IPS DF 4.7 (cell line): ENCODE measurements at regions not wholly inside any gene's neighbourhood (a gene's known extent, or its start where the extent isn't known, plus 50 kb on each side); places are given as distances from the start of the nearest gene placed in this dataset.

ENCODE experiments used
- DNase-seq: peaks from one replicate; pipeline ENCODE4 v3.0.0-alpha.2; 2013; ENCODE audit warnings: low spot score; ENCODE audit errors: extremely low read depth

DNA sequence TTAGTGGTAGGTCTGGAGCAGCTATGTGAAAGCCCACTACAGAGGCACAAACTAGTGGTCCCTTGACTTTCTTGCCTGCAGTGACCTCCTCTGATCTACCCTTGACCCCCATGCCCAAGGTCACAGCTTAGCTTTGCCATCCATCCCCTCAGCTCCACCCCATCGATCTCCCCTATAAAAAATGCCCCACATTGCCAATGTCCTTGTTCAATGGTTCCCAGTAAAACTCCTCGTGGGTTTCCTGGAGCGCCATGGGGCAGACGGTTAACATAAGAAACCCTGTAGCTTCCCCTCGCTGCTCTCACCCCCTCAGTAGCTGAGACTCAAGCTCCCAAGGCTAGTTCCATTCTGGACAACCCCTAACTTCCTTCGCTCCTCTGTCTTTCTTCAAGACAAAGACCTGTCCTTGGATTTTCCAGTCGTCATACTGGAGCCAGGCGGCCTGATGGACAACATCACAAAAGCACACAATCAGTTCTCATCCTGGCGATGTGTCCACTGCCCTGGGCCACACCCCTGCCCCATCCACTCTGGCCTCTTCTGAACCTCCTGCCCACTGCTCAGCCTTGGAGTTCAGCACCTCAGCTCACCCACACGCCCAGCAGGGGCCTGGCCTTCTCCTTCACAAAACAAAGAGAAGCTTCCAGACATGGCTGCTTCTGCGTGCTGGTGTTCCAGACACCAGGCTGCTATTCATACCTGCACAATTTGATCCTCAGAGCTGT, 1429.3 kb downstream of the BRD1 start:
- no peak for DNase-seq

DNA sequence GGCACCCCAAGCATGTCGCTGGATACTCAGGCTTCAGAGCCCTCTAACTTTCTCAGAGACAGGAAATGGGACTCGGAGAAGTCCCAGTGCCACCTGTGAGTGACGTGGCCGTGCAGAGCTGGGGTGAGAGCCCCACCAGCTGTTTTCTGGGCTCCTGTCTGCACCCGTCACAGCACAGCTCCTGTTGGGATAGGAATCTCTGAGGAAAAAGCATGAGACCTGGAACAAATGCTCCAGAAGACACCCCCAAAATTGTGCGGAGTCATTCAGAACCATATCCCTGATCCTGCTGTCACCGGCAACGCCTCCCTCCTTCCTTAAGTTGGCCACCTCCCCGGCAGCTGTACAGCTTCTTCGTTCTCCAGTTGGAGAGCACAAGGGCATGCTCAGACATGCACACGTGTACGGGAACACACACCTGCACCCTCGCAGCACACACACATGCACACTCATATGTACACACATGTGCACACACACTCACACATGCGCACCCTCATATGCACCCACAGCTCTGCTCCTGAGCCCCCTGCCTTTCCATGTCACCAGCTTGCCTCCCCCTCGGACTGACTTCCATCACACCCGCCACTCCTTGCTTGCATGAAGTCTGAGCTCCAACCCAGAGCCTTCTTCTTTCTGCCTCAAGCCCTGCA, 1430.0 kb downstream of the BRD1 start:
- no peak for DNase-seq

DNA sequence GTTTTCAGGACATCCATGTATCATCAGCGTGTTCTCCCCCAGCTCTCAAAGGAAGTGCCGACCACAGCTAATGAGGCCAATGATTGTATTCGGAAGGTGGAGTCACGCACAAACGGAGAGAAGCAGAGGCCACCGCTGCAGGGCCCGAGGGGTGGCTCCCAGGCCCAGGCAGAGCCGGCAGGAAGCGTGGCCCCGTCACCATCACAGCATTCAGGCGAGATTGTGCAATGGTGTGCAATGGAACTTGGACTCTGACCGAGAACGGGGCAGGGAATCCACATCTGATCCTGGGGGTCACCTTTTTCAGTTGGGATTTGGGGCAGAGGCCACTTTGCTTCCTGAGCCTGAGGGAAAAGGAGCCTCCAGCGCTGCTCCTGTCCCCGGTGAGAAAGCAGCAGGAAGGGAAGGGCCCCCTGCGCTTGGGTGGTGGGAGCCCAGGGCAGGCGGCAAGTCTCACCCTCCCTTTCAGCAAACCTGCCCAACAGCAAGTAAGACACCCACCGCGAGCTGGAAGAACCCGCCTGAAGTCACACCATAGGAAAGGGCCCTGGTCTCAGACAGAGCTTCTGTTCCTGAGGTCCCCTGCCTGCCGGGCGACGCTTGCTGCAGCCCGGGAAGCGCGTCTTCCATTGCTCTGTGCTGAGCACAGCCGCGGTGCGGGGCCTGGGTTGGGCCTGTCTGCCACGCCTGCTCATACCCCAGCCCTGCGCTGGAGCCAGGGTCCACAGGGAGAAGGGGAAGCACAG, 1430.7 kb downstream of the BRD1 start:
- no peak for DNase-seq

DNA sequence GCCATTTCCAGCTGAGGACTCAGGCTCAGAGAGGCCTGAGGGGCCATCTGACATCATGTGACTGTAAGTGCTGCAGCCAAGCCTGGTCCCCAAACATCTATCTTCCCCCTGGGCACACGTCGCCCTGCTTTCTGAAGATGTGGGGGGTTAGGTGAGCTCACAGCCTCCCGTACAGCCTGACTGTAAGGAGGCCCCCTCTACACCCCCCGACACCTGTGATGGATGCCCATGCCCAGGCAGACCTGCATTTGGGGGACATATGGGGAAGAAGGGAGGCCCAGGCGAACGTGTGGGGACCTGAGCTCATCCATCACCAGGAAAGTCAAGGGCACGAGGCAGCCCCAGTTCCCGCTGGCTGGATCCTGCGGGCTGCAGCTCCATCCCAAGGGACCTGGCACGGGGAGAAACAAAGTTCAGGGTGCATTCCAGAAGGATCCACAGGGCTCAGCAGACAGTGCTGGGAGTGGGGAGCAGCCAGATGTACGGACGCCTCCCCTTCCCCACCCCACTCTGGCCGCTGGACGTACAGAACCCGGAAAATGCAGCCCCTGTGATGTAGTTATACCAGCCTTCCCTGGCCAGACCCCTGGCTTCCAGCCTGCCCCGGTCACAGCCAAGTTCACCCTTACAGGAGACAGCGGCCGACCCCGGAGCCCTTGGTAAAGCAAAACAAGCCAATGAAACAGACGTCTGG, 1431.4 kb downstream of the BRD1 start:
- no peak for DNase-seq

DNA sequence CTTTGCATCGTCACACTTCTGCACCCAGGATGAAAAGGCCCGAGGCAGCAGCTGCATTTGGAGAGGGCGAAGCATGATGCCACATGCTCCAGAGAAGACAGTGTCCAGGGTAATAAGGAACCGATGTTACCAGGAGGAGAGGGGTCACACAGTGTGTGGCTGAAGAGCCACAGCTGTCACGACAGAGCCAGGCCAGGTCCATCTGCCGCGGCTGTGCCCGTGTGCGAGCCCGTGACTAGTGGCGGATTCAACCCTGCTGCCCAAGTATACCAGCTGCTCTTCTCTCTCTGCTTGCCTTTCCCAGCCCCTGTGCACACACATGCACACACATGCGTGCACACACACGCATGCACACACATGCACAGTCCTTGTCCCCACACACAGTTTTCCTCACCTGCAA, 1432.5 kb downstream of the BRD1 start:
- DNase-seq = no peak

DNA sequence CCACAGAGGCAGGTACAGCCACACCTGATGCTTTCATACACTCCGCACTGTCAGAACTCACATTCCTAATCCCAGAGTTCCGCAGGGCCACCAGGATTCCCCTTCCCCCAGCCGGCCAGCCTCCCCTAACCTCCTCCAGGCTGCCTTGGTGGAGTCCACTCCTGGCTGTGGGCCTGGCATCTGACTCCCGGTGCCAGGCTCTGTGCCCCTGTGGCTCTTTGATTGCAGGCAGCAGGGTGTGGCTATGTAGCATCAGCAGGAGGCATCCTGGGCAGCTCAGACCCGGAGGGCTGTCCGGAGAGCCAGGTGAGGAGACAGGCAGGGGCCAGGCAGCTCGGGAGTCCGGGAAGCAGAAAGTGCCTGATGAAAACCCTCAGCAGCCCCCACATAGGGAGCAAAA, 1432.9 kb downstream of the BRD1 start:
- DNase-seq = no peak

DNA sequence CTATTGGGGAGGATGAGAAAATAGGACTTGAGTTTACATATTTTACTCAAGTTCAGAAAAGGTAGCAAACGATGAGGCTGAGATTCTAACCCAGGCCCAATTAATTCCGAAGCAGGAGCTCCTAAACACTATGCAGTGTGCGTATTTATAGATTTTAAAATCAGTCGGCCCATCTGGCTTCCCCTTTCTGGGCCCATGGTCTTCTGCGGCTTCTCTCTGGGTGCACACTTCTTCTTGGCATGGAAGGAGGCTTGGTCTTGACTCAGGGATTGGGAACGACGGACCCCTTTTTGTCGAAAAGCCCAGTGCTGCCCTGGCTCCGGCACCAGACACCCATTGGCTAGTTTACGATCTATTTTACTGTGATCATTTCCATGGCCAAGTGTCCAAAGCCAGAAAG, 1433.8 kb downstream of the BRD1 start:
- DNase-seq = no peak

DNA sequence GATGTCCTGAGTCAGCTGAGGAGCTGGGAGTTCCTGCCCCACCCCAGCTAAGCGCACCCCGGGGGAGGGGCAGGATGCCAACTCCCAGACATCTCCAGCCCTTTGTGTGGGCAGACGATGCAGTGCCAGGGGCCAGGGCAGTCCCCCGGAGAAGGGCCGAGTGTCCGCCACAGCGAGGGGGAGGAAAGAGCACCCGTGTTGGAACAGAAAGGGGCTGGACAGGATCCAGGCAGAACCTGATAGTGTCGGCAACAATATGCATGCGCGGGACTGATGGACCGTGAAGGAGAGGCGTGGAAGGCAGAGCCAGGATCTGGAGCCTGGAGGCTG, 1434.7 kb downstream of the BRD1 start:
- DNase-seq = no peak

DNA sequence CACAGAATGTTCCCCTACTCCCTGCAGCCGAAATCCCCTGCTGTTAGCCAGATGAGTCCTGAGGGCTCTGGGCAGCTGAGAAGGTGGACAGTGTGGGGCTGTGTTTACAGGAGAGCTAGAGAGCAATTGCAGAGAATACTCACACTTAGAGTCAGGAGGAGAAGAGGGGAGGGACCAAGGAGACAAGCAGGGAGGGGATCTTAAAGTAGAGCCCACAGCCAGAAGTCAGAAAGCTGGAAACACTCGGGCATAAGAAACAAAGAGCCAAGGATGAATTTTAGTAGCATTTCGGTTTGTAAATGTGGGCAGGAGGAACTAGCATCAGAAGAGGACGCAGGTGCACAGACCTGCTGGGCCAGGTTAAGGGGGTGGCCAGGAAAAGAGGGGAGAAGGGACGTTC, 1435.9 kb downstream of the BRD1 start:
- DNase-seq = no peak

DNA sequence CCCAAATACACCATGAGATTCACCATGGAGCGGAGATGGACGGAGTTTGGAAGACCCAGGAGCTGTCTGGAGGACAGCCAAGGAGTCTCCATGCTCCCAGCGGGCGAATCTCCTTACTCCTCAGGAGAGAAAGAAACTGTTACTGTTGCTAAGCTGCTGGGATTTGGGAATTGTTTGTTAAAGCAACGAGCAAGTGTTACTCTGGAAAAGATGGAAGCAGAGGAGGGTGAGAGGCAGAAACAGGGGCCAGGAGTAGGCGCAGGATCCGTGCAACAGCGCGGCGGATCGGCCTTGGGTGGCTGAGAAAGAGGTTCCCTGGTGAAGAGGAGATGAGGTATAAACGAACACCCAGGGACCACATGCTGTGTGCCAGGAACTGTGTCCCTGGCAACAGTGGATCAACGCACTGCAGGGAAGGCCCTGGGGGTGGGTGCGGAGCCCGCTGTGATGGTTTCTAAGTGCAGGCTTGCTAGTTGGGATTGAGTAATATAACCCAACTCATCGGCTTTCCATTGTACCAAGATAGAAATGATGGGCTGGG, 1436.4 kb downstream of the BRD1 start:
- no peak for DNase-seq

DNA sequence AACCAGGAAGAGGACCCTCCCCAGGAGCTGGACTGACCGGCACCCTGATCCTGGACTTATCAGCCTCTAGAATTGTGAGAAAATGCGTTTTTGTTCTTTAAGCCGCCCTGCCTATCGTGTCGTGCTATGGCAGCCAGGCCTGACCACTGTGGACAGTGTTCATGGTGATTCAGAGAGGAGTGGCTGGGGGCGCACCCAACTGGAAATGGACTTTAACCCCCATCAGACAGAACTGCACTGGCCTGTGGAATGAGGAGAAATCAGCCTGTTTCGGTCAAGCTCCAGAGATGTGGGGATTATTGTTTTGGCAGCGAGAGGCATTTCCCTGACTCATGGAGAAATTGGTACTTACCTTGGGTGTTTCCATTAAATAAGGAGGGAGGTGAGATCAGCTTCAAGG, 1437.8 kb downstream of the BRD1 start:
- DNase-seq = no peak

DNA sequence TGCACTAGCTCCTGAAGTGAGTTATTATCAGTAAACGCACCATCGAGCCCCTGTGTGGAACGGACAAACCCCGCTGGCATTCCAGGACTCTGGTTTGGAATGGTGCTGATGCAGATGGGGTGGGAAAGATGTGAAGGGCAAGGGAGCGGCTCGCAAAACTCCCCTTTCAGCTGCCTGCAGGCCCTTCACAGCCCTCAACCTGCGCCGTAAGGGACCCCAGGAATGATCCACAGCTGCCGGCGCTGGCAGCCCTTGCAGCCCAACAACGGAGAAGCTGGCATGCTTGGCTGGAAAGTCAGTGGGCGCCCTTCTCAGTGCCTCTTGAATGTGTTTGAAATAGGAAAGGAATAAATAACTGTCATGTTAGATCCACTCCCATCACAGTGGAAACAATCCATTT, 1445.5 kb downstream of the BRD1 start:
- DNase-seq = no peak

DNA sequence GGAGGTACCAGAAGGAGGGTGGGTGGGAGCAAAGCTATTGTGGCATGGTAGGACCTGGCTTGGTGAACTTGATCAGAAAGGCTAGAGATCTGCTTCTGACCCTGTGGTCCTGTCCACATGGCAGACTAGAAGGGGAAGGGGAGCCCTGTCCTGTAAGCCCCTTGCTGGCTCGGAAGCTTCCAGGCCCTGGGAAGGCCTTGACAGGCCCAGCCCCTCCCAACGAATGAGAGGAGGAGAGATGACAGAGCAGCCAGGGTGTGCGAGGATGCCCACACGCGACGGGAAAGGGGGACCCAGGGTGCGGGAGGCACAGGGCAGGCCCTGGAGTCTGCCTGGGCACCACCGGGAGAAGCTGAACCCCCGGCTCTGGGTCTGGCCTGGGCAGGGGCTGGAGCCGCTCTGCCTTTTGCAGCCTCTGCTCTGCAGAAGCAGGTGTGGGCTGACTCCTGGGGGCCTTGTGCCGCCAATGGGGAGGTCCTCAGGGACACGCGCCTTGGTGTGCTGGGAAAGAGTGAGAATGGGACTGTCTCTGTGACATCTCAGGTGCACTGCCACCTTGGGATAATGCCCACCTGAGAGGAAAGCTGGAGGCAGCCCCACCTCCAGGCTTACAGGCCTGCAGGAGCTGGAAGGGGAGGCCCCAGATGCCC, 1447.5 kb downstream of the BRD1 start:
- DNase-seq = no peak

DNA sequence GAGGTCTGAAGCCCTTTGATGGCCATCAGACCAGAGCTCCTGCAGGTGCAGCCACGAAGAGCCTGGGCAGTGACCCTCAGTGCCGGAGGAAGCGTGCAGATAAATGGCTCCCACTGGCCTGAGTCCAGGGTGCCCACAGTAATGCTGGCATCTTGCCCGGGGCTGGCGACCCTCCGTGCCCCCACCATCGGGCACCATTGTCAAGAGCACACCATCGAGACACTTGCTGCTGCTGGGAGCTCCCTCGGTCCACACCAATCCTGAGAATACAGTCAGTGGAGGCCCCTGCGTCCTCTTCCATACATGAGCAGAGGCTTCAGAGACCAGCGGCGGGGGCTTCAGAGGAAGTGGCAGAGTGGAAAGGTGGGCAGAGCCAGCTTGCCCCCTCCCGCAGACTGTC, 1448.3 kb downstream of the BRD1 start:
- DNase-seq = no peak

DNA sequence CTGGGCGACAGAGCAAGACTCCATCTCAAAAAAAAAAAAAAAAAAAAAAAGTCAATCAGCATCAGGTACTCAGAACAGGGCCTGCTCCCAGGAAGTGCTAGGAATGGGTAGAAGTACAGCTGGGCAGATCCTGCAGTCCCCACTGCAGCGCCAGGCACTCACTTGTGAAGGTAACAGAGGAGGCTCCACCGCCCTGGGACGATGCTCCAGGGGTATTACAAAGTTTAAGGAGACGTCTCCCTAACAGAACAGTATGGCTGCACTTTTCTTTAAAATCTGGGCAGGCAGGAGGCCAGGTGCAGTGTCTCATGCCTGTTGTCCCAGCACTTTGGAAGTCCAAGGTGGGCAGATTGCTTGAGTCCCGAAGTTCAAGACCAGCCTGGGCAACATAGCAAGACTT, 1449.0 kb downstream of the BRD1 start:
- no peak for DNase-seq

DNA sequence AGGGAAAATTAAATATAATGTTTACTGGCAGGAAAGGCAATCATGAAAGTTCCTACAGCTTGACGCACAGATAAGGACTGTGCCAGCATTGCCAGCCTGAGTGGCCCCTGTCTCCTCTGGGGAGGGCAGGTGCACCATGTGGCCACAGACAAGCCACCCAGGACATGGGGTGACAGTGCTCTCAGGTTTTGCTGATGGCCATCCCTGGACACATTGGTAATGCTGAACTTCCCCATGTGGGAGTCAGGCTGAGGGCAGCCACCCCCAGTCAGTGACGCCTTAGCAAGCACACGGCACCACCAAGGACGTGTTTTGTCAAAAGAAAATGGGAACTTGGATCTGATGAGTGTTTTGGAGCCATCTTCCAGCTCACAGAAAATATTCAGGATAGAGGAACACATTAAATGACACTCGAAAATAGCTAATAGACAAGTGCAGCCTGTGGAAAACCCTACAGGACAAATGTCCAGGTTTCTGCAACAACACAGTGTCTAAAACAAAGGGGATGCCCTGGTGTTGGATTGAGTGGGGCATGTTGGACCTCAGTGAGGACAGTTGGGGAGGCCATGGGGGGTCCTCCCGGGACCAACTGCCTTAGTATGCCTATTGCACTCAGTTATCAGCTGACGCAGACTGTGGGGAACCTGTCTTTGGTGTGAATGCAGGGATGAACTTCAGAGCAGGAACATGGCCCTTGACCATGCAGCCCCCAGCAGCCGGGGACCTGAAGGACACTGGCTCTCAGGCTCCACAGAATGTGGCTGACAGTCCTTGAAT, 1450.5 kb downstream of the BRD1 start:
- no peak for DNase-seq

DNA sequence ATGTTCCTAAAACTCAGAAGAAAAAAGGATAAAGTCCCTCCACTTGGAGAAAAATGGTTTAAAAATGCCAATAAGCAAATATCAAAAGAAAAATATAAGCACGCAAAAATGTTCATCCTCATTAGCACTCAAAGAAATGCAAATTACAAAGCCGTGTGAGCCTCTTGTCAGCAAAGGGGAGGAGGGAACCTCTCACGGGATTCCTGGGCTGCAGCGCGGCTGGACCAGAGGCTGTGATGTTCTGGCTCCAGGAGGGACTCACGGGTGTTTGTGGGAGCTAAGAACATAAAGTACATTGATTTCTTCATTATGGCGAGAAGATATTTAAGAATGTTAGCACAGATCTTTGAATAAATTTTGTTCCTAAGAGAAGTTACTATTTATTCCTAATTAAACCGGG, 1451.2 kb downstream of the BRD1 start:
- no peak for DNase-seq

DNA sequence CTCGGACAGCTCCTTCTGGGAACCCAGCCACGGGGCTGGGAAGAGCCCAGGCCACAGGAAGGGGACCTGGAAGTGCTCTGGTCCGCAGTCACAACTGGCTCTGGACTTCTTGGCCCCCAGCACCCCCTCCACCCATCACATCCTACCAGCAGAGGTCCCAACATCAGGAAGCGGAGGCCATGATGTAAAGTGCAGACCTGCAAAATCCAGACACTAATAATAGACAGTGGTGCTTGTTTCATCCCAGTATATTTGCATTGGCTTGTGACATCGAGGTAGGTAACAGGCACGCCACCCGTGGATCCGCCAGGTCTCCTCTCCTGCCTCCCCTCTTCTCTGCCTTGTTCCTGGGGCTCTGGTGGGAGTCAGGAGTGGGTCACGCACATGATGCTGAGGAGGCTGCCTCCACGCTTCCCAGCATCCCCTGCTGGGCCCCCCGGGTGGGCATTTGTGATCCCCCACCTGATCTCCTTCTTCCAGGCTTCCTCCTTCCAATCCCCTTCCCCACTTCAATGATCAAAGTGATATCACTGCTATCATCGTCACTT, 1454.0 kb downstream of the BRD1 start:
- DNase-seq = no peak

DNA sequence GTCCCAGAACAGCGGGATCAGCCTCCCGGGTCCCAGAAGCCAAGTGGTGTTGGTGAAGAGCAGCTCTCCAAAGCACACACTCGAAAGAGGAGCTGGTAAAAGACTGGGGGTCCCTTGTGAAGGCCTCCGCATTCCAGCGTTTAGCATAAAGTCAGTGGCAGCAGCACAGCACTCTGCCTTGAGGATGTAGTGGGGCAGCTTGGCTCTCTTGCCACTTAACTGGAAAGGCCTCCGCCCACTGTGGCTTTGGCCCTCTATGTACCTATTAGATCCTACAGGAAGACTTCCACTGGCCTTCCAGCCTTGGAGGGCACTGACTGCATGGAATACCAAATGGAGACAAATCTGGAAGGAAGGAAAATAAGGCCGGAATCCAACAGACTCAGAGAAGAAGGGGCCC, 1455.3 kb downstream of the BRD1 start:
- no peak for DNase-seq

DNA sequence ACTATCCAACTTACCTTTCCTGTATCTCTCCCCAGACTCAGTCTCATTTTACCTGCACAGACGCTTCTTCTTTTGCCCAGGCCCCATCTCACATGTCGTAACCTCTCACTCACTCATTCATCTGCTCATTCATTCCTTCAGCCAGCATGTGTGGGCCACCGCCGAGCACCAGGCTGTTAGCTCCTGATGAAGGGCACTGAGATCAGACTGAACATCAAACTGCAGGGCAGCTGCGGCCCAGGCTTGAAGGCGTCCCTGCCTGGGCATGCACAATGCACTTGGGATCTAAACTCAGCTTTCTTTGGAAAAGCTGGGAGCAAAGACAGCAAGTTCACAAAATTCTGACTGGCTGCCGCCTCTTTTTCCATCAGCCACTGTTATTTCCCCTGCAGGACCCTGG, 1456.3 kb downstream of the BRD1 start:
- DNase-seq = no peak
